HTR-8/SVneo (cell line): ENCODE measurements at regions not wholly inside any gene's neighbourhood (a gene's known extent, or its start where the extent isn't known, plus 50 kb on each side); places are given as distances from the start of the nearest gene placed in this dataset.
A peak's percentile ranks its signal among the peaks of the same experiment; 100 is the strongest.

ENCODE experiments used
- DNase-seq: peaks from one replicate; pipeline ENCODE4 v3.0.0; 2011; ENCODE audit warnings: low spot score, mixed read lengths; ENCODE audit not compliant: insufficient read length
- FAIRE-seq: peaks from 2 replicates; lab custom pipeline; 2011; peaks lifted over from hg19 to GRCh38; lab: Jason Lieb, UNC

DNA sequence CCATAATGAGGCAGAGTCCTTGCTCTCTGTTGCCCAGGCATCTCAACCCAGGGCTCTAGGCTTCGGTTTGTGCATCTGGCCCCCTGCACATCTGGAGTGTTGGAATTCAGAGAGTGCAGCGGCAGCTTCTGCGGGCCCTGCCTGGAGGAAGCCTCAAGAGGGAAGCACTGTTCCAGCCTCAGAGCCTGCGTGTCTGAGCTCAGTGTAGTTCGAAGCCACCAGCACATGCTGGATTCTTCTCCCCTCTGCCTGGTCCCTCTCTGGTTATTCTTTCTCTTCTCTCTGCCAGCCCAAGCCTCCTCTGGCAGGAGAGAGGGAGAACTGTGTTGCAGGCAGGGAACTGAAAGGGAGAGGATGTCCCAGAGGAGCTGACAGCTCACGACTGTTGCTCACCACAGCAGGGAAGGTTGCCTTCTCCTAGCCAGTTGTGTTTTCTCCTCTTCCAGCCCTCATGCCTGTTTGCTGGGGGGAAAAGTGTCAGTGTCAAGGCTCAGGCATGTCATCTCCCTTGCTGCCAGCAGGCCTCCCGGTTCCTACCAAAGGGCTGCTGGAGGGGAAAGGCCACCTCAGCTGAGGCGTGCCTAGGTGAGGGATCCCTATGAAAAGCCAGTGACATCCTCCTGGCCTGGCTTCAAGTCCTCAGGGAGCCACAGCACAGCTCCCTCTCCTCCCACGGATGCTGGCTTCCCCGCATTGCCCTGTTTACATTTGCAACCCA lies 126.0 kb upstream of the LRFN2 start:
- DNase-seq (no peak), FAIRE-seq (no peak)

DNA sequence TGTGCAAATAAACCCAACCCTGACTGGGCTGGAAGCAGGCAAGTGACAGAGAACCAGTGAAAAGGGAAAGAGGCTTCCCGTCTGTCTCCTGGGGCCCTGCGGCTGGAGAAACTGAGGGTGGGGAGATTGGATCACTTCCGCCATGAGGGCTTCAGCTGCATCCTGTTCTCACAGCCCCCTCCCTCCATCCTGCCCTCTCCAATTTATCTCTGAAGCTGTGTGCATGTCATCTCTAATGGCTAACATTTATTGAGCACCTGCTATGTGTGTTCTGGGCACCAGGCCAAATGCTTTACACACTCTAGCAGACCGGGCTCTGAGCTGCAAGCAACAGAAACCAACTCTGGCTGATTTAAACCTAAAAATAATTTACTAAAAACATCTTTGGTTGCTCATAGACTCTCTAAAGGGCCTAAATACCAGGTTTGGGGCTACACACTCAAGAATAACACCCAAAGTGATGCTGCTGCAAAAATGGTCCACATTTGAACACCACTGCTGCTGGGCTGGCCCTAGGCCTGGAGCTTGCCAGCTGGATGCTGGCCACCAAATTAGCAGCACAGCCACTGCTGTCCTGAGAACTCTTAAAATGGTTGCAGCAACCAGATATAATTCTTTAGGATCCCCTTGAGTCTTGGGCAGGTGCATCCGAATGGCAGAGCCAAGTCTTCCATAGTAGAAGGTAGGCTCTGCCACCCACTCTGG lies 123.6 kb upstream of the LRFN2 start:
- no peak for FAIRE-seq
- DNase-seq, result no peak

DNA sequence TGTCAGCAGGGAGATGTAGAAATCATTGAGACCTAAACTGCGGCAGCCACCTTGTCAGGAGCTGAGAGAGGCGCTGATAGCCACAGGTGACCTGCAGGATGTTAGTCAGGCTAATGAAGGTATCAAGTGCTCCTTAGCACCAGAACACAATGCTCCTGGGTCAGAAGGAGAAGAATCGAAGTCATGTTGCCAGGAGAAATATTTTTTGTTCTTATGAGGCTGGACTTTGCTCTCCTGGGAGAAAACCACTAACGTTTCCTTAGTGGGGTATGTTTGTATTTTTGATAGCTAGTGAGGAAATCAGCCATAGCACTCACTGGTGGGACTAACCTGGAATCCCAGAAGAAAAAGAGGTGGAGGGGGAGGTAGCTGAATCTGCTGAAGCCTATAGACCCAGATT lies 120.9 kb upstream of the LRFN2 start:
- FAIRE-seq (no peak), DNase-seq (no peak)

DNA sequence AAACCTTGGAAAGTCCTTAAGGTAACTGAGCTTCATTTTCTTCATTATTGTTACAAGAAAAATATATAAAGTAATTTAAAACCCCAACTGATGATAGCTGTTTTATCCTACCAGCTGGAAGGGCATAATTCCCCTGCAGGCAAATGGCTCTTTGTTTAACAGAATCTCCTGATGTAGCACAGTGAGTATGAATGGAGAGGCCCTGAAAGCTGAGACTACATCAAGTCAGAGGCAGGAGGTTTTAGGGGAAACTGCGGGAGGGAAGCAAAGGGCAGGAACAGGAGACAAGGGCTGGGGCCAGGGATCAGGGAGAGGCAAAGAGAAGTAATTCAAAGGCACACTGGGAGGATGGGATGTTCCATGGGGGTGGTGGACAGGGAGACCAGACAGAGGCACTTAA lies 119.0 kb upstream of the LRFN2 start:
- no peak for FAIRE-seq
- no peak for DNase-seq

DNA sequence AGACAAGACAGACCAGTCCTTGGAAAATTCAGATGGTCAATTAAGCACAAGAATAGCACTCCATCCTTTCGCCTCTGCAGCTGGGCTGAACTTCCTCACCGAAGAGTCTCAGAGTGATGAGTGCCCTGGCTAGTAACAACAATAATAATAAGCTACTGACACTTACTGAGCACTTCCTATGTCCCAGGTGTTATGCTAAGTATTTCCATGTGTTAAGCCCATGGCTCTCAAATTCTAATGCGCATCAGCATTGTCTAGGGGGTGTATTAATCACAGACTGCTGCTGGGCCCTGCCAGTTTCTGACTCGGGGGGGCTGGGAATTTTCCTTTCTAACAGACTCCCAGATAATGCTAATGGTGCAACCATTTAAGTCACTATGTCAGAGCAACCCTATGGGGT lies 118.2 kb upstream of the LRFN2 start:
- FAIRE-seq, result no peak
- no peak for DNase-seq

DNA sequence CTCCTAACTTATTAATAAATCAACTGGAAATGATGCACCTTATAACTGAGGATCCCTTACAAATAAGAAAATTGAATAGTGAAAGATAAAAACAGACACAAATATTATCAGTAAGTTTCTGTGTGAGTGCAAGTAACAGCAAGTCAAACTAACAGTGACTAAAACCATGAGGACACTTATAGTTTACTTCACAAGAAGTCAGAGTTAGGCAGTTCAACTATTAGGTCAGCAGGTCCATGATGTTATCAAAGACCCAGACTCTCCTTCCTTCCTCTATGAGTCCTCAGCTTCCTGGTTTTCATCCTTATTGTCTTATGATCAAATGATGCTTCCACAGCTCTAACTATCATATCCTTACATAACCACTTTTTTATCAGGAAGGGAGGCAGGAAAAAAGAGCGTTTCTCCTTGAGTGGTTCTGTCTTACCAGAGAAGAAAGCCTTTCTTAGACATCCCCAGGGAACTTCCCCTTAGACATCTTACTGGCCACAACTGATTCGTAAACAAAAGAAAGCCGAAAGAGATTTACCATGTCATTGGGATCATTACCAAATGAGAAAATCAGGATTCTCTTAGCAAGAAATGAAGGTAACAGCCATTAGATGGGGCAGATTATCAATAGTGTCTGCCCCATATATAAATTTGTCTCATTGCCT lies 114.3 kb upstream of the LRFN2 start:
- FAIRE-seq (no peak), DNase-seq (no peak)

DNA sequence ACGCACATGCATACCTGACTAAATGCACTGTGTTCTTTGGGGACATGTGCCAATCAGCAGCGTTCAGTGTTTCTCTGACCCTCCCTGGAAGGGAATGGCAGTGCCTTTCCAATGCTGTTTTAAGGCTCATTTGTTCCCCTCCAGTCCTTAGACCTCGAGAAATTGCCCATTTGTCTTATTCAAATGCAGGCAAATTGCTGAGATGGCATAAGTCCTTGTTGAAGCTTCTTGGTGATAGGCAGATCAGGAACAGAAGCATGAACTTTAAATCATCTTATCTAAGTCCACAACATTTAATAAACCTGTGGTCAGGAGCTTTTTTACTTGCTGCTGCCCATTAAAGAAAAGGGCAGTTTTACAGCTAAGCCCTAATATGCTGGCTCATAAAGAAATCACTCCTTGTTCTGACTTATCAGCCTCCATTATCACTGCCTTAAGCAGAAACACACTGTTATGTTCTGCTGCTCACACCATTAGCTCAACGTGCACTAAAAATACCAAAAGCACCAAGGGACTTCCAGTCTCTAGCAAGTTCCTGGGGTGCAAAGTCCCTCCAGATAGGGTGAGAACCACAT lies 112.9 kb upstream of the LRFN2 start:
- no peak for FAIRE-seq
- no peak for DNase-seq

DNA sequence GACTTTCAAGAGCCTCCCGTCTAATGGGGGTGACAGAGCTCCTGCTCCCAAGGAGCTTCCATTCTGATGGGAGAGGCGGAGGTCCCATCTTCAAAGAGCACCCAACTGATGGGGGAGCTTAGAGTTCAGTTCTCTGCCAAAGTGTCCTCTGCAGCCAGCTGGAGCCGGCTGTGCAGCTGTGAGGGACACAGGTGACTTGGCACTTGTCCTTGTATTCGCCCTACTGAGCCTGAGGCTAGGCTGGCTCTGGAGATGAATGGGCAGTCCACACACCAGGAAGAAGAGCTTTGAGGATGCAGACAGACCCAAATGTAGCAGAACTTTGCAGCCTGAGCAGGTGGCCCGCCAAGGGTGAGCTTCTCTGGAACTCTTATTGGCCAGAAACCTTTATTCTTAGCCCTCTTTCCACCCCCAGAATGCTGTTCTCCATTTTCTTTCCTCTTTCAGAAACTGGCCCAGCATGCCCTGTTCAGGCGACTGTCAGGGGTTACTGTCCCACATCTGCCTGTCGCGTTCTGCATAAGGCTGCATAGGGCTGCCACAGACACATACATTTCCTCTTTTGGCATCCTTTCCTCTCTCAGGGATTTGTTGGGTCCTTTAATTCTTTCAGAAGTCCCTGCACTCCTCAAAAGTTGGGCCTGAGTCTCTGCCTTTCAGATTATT lies 108.7 kb upstream of the LRFN2 start:
- DNase-seq (no peak), FAIRE-seq (no peak)

DNA sequence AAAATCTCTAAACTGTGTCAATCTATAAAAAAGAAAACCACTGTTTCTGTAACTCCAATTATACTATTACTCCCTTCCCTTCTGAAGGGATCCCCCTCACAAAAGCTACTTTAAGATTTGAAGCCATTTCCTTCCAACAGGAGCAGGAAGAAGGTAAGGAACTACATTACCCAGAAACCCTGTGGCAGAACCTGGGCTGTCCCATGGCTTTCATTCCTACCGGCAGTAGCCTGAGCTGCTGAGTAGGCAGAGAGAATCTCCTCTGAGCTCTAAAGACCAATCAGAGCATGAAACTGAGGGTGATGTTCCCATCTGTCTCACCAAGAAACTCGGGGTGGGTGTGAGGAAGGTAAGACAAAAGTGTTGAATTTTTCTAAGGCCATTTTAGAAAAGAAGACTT lies 108.0 kb upstream of the LRFN2 start:
- DNase-seq (peak; percentile 30), FAIRE-seq (no peak)

DNA sequence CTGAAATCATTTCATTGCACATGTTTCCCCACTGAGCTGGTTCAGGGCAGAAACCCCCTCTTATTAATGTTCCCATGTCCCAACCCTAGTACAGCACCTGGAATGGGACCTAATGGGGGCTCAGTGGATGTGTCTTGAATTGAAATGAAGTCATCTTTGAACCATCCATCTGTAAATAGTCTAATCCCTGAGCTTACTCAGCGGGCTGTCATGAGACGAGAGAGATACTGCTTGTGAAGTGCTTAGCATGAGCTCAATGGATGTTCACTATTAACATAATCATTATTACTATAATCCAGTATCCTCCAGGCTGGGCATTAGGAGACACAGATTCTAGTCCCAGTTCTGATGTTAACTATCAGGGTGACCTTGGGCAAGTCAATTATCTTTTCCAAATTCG lies 106.6 kb upstream of the LRFN2 start:
- DNase-seq (no peak), FAIRE-seq (no peak)

DNA sequence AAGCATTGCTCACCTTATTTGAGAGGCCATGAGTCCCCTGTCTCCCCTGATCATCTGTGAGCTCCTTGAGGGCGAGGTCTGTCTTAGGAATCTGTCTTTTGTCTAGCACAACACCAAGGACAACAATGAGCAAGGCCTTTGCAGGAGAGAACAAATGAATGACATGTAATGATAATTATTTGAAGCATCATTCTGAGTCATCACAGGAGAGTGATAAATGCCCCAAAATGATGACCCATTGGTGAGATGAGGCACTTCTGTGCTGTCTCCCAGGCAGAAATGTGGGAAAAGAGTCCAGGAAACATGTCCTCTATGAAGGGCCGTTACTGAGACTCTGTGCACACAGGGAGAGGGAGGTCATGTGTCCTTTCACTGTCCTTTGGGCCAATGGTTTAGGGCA lies 105.2 kb upstream of the LRFN2 start:
- DNase-seq, result no peak
- FAIRE-seq, result no peak

DNA sequence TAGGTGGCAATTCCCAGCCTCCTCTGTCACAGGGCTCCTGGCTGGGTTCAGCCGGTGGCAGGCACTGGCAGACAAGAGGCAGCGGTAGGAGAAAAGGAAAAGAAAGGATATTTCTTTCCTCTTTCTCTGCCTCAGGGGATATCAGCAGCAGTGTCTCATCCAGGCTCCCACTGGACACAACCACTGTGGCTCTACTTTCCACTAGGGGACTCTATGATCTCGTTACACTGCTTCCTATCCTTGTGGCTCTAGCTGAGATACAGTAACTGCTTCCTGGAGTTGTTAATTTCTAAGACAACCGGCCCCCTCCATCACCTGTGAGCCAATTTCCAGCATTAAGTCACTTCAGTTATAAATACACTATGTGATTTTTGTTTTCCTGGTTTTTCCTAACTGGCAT lies 102.0 kb upstream of the LRFN2 start:
- no peak for FAIRE-seq
- no peak for DNase-seq

DNA sequence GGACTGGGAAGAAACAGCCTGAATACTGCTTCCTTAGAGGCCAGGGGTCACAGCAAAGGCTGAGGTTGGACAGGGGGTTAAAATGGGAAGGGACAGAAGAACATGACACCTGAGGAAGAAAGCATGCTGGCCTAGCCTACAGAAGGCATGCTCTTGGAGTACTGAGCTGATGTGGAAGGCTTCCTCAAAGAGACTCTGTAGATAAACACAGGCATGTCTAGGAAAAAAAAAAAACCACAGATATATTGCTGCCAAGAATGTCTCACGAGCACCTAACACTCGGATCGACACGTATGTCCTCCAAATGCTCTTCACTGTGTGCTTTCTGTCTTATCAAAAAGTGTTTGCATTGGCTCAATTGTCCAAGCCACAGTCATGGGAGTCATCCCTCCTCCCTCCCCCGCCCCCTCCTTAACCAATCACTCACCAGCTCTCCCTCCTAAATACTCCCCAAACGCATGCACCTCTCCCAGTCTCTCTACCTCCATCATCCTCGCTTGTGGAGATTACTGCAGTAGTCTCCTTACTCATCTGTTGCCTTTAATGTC lies 101.1 kb upstream of the LRFN2 start:
- DNase-seq (no peak), FAIRE-seq (no peak)

DNA sequence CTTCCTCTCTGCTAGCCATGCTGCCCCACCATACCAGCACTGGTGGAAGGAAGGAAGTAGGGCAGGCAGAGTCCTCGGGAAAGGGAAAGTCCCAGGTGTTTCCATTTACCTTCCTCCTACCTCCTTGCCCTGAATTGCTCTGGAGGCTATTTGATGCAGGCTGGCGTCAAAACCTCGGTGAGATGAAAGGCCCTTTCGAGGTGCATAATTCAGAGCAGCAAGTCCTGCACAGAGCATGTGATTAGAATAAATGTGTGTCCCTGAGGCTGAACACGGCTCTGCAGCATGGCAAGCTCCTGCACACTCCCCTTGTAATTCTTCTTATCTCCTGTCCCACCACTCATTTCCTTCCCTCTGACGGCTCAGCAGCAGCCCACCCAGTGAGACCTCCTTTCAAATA lies 98.7 kb upstream of the LRFN2 start:
- no peak for DNase-seq
- FAIRE-seq, result no peak

DNA sequence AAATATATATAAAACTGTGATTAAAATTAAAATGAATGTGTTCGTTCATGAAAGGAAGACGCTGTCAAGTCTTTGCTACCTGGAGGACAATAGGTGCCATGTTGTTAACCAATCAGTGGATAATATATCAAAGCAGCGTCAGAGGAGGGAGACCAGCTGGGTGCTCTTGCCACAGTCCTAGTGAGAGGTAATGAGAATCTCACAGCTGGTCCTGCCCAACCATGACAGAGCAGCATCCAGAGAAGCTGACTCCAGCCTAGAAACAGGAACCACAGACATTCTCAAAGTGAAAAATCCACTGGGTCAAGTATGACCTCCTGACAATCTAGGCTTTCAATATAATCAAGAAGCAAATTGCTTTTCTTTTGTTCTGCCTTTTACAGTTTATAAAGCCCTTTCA lies 94.5 kb upstream of the LRFN2 start:
- no peak for FAIRE-seq
- DNase-seq, result no peak

DNA sequence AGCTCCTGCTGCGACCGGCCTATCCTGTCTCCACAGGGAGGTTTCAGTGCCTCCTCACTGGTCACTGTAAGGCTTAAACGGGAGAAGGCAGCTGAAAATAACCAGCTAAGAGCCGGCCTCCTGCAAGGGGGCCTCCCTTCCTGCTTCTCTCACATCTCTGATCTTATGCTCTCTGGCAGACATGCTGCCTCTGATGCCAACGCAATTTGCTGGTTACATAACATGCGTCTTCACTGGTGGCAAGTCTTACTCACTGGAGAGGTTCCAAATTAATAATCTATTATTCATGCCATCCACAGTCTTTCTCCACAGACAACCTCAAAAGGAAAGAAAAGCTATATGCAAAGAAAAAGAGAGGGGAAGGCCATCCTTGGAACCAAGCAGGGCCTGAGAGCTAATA lies 91.8 kb upstream of the LRFN2 start:
- FAIRE-seq, result no peak
- DNase-seq, result no peak

DNA sequence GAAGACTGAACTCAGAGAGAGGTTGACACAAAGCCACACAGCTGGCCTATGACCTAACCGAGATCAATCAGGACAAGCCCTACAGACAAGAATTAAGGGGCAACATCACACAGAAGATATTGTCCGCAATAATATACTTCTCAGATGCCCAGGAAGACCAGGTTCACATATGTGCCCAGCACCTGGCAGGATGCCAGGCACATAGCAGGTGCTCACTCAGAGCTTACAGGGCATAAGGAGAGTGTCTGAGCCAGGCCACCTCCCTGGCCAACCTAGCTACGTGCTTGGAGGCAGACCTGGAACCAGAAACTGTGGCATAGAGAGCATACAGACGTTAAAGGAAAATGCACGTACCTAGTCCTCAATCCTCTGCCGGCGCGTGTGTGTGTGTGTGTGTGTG lies 87.0 kb upstream of the LRFN2 start:
- FAIRE-seq (no peak), DNase-seq (no peak)

DNA sequence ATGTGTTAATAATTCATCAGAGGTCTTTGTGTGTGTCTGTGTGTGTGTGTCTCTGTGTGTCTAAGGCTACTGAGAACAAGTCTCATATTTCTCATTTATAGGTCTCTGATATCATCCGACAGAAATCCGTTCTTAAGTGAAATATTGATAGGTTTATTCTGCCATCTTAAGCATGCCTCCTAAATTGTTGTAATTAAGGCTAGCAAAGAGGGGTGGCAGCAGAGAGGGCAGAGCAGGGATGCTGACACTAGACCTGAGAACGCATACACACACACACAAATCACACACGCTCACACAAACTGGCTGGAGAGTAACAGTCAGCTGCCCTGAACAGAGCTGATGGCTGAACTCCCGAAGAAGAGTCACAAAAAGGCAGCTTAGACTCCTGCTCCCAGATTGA lies 84.9 kb upstream of the LRFN2 start:
- FAIRE-seq (no peak), DNase-seq (no peak)

DNA sequence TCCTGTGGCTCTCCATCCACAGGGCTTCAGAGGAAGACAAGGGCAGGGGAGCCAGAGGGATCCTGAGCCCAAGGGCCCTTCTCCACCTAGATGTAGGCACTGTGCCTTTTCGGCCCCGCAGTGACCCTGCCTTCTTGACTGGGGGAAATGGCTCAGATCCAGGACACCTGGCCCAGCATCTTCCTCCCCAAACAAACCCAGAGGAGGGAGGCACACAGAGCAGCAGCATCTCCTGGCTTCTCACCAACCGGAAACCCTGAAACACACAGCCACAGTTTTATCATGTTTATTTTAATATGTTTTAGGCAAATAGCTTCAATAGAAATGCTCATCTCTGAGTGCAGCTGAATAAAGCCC lies 84.5 kb upstream of the LRFN2 start:
- DNase-seq (no peak), FAIRE-seq (no peak)

DNA sequence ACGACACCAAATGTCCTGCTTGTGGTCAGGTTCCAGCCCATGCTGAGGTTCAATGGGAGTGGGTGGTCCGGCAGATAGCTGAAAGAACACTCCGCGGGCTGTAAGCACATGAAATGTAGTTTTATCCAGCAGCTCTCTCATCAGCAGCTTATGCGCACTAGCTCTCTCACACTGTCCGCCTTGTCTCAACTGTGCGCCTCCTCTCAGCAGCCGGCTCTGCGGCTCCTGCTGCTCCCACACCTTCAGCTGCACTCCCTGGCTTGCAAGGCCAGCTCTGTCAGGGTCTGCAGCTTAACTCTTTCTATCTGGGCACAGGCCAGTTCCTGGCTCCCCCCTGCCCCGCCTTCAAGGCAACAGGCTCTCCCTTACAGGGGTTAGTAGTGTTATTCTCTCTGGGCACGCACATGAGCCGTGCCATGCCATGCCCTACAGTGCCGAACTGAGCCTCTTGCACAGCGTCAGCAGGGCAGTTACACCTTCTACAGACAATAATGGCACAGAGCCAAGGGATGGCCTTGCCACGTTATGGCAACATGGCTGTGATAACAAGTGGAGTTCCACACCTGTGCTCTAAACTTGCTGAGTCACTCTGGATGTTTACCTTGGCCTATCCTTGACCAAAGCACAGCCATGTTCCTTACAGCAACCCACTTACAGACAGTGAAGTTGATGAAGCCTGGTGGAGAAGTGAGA lies 84.0 kb upstream of the LRFN2 start:
- DNase-seq (no peak), FAIRE-seq (no peak)
